Parathyroid adenoma (tissue), 2 donors: ENCODE measurements at regions not wholly inside any gene's neighbourhood (a gene's known extent, or its start where the extent isn't known, plus 50 kb on each side); places are given as distances from the start of the nearest gene placed in this dataset.

ENCODE experiments used
- H2AFZ ChIP-seq: fragments of 300-600 bp; sonication (generic); one replicate; pipeline ENCODE4 v1.7.0; 2017; ENCODE audit warnings: antibody characterized with exemption, mild to moderate bottlenecking
- H3K27ac ChIP-seq: fragments of 300-600 bp; sonication (generic); one replicate; pipeline ENCODE4 v1.7.0; 2017
- H3K27me3 ChIP-seq: fragments of 300-600 bp; sonication (generic); one replicate; pipeline ENCODE4 v1.7.0; 2017; ENCODE audit warnings: low read length; ENCODE audit not compliant: control insufficient read depth, insufficient read depth
- H3K36me3 ChIP-seq: fragments of 300-600 bp; sonication (generic); one replicate; pipeline ENCODE4 v1.7.0; 2017; ENCODE audit warnings: low read length; ENCODE audit not compliant: control insufficient read depth, insufficient read depth
- H3K4me1 ChIP-seq: fragments of 300-600 bp; sonication (generic); one replicate; pipeline ENCODE4 v1.7.0; 2017; ENCODE audit warnings: control low read depth
- H3K4me2 ChIP-seq: fragments of 300-600 bp; sonication (generic); one replicate; pipeline ENCODE4 v1.7.0; 2017; ENCODE audit warnings: low read length
- H3K4me3 ChIP-seq: fragments of 300-600 bp; sonication (generic); one replicate; pipeline ENCODE4 v1.7.0; 2017; ENCODE audit warnings: low read depth, low read length
- H3K79me2 ChIP-seq: fragments of 300-600 bp; sonication (generic); one replicate; pipeline ENCODE4 v1.7.0; 2017; ENCODE audit warnings: control low read depth
- H3K9ac ChIP-seq: fragments of 300-600 bp; sonication (generic); one replicate; pipeline ENCODE4 v1.7.0; 2017; ENCODE audit warnings: mild to moderate bottlenecking
- H3K9me3 ChIP-seq: fragments of 300-600 bp; sonication (generic); one replicate; pipeline ENCODE4 v1.7.0; 2017; ENCODE audit warnings: low read length; ENCODE audit not compliant: control insufficient read depth
- CTCF ChIP-seq: fragments of 300-600 bp; sonication (generic); IDR thresholded peaks from one replicate; pipeline ENCODE4 v1.7.0; 2017; ENCODE audit warnings: antibody characterized with exemption, mild to moderate bottlenecking
- donor health status: primary hyperparathyroidism.

GRCh38 chr1:181169281-181169865 lies 80.9 kb downstream of the IER5 start:
- no peak overlapping the region for H2AFZ ChIP-seq
- no peaks in the 10 kb centered on the region for H3K36me3 ChIP-seq
- no peak overlapping the region for H3K9ac ChIP-seq
- no peaks in the 10 kb centered on the region for H3K27me3 ChIP-seq
- no peaks in the 10 kb centered on the region for H3K9me3 ChIP-seq
- no peaks in the 10 kb centered on the region for H3K79me2 ChIP-seq
- no peak overlapping the region for H3K4me3 ChIP-seq
- TF ChIP-seq CTCF, result no peak
- no peak overlapping the region for H3K4me2 ChIP-seq
- no peaks in the 10 kb centered on the region for H3K4me1 ChIP-seq
- no peak overlapping the region for H3K27ac ChIP-seq

GRCh38 chr1:181170194-181170593 lies 81.7 kb downstream of the IER5 start:
- no peak overlapping the region for H2AFZ ChIP-seq
- H3K36me3 ChIP-seq, result no peaks in the 10 kb centered on the region
- H3K79me2 ChIP-seq, result no peaks in the 10 kb centered on the region
- no peak overlapping the region for H3K4me3 ChIP-seq
- no peak overlapping the region for H3K9ac ChIP-seq
- no peak overlapping the region for H3K27ac ChIP-seq
- no peaks in the 10 kb centered on the region for H3K9me3 ChIP-seq
- no peaks in the 10 kb centered on the region for H3K4me1 ChIP-seq
- H3K27me3 ChIP-seq, result no peaks in the 10 kb centered on the region
- no peak overlapping the region for H3K4me2 ChIP-seq
- no peak for TF ChIP-seq CTCF

- H3K79me2 ChIP-seq, result no peaks in the 10 kb centered on the region
- TF ChIP-seq CTCF, result no peak
- H3K4me2 ChIP-seq, result no peak overlapping the region
- H3K4me3 ChIP-seq, result no peak overlapping the region
- H3K27me3 ChIP-seq, result no peaks in the 10 kb centered on the region
- no peaks in the 10 kb centered on the region for H3K4me1 ChIP-seq
- H3K36me3 ChIP-seq, result no peaks in the 10 kb centered on the region
- no peaks in the 10 kb centered on the region for H3K9me3 ChIP-seq
- no peak overlapping the region for H3K27ac ChIP-seq
- H2AFZ ChIP-seq, result no peak overlapping the region
- H3K9ac ChIP-seq, result no peak overlapping the region
Observed at GRCh38 chr1:181172082-181172481, 83.6 kb downstream of the IER5 start.

- no peak overlapping the region for H3K4me2 ChIP-seq
- no peaks in the 10 kb centered on the region for H3K27me3 ChIP-seq
- H3K4me1 ChIP-seq, result no peaks in the 10 kb centered on the region
- H3K79me2 ChIP-seq, result no peaks in the 10 kb centered on the region
- no peak overlapping the region for H3K27ac ChIP-seq
- H3K9me3 ChIP-seq, result no peaks in the 10 kb centered on the region
- no peaks in the 10 kb centered on the region for H3K36me3 ChIP-seq
- no peak overlapping the region for H2AFZ ChIP-seq
- H3K4me3 ChIP-seq, result no peak overlapping the region
- H3K9ac ChIP-seq, result no peak overlapping the region
- no peak for TF ChIP-seq CTCF
Observed at GRCh38 chr1:181173761-181174447, 85.4 kb downstream of the IER5 start.

- H3K9ac ChIP-seq, result no peak overlapping the region
- TF ChIP-seq CTCF, result no peak
- H3K27ac ChIP-seq, result no peak overlapping the region
- H3K4me2 ChIP-seq, result no peak overlapping the region
- no peaks in the 10 kb centered on the region for H3K4me1 ChIP-seq
- H3K36me3 ChIP-seq, result no peaks in the 10 kb centered on the region
- no peaks in the 10 kb centered on the region for H3K79me2 ChIP-seq
- H3K9me3 ChIP-seq, result no peaks in the 10 kb centered on the region
- no peaks in the 10 kb centered on the region for H3K27me3 ChIP-seq
- no peak overlapping the region for H2AFZ ChIP-seq
- H3K4me3 ChIP-seq, result no peak overlapping the region
Observed at GRCh38 chr1:181174861-181175260, 86.4 kb downstream of the IER5 start.
